A549 (cell line): ENCODE measurements at regions not wholly inside any gene's neighbourhood (a gene's known extent, or its start where the extent isn't known, plus 50 kb on each side); places are given as distances from the start of the nearest gene placed in this dataset.

ENCODE experiments used
- ATAC-seq, 2 experiments: fragments of 200-7000 bp in 1 of 2; fragments of >200 bp in 1 of 2; cut with Nextera tagmentation in 1 of 2; cut with Tn5 transposase in 1 of 2; 3 replicates each; pipeline versions ENCODE4 v1.8.0 to v1.9.1; 2018 to 2020; ENCODE audit warnings: mild to moderate bottlenecking in 1 of 2, moderate library complexity in 1 of 2
- CTCF ChIA-PET: fragments of 300-600 bp; sonication (Branson Sonifier 250); formaldehyde crosslinking; extraction: SDS; loops from one replicate; lab custom pipeline; 2021; ENCODE audit warnings: antibody characterized with exemption, inconsistent platforms; lab: Yijun Ruan, JAX
- POLR2A ChIA-PET: fragments of 350-600 bp; formaldehyde crosslinking; extraction: SDS; loops from one replicate; lab custom pipeline; 2021; ENCODE audit warnings: antibody characterized with exemption, inconsistent platforms; lab: Yijun Ruan, JAX
- DNase-seq, 2 experiments: peaks; one replicate each; pipeline versions ENCODE4 v3.0.0 to v3.0.0-alpha.2; 2011 to 2016; ENCODE audit warnings: low read depth in 1 of 2, low spot score in 1 of 2
- FAIRE-seq: peaks from 2 replicates; lab custom pipeline; 2011; peaks lifted over from hg19 to GRCh38; lab: Jason Lieb, UNC
- H3K27ac ChIP-seq, 2 experiments: fragments of >200 bp; sonication (Bioruptor Twin); formaldehyde crosslinking; 3 replicates each; pipeline ENCODE4 v1.5.1; 2016 to 2017
- H3K4me1 ChIP-seq: fragments of >200 bp; sonication (Bioruptor Twin); formaldehyde crosslinking; 3 replicates; pipeline ENCODE4 v1.6.1; 2016
- H3K4me2 ChIP-seq: fragments of >200 bp; sonication (Bioruptor Twin); formaldehyde crosslinking; 3 replicates; pipeline ENCODE4 v1.6.1; 2016
- H3K4me3 ChIP-seq: fragments of >200 bp; sonication (Bioruptor Twin); formaldehyde crosslinking; 3 replicates; pipeline ENCODE4 v1.5.1; 2016
- H3K9me3 ChIP-seq: fragments of >200 bp; sonication (Bioruptor Twin); formaldehyde crosslinking; 3 replicates; pipeline ENCODE4 v1.6.1; 2016
- CEBPB ChIP-seq, 2 experiments: fragments of >200 bp in 1 of 2; sonication (Bioruptor Twin) in 1 of 2; formaldehyde crosslinking in 1 of 2; IDR thresholded peaks; 2 replicates each; pipeline ENCODE4 v1.6.1; 2012 to 2016
- FOSL2 ChIP-seq, 2 experiments: fragments of 450-650 bp in 1 of 2; fragments of >200 bp in 1 of 2; sonication (Bioruptor Twin) in 1 of 2; formaldehyde crosslinking; IDR thresholded peaks; 2 replicates each; pipeline versions ENCODE4 v1.5.0 to v1.6.1; 2016 to 2020; ENCODE audit warnings: mild to moderate bottlenecking in 1 of 2, moderate library complexity in 1 of 2
- MAZ ChIP-seq: fragments of 150-350 bp; IDR thresholded peaks from 2 replicates; pipeline ENCODE4 v1.6.1; 2014; ENCODE audit warnings: antibody characterized with exemption, low read depth, low read length, borderline replicate concordance
- RAD21 ChIP-seq, 2 experiments: fragments of >200 bp in 1 of 2; sonication (Bioruptor Twin) in 1 of 2; formaldehyde crosslinking in 1 of 2; IDR thresholded peaks in 1 of 2; conservative IDR thresholded peaks in 1 of 2; 2 replicates in 1 of 2; 3 replicates in 1 of 2; pipeline ENCODE4 v1.6.1; 2012 to 2018; ENCODE audit warnings: inconsistent platforms in 1 of 2
- RNF2 ChIP-seq: fragments of 200-600 bp; sonication (generic); IDR thresholded peaks from 2 replicates; pipeline ENCODE4 v1.6.1; 2016; ENCODE audit warnings: low read depth, mild to moderate bottlenecking, antibody characterized with exemption, moderate library complexity, borderline replicate concordance
- ZFP36 ChIP-seq: fragments of 450-650 bp; IDR thresholded peaks from 2 replicates; pipeline ENCODE4 v1.6.1; 2014; ENCODE audit warnings: borderline replicate concordance; ENCODE audit not compliant: partially characterized antibody
- WGBS: methylation state at CpG from one replicate; pipeline ENCODE4 v1.1.6; 2017; ENCODE audit errors: missing lambda C conversion rate; 5-methylcytosine and 5-hydroxymethylcytosine counted together
- TF ChIP-seq, protein P1 (sequence below): fragments of >200 bp; sonication (Bioruptor Twin); formaldehyde crosslinking; IDR thresholded peaks from 3 replicates; pipeline ENCODE4 v1.5.1; 2016
- TF ChIP-seq, protein P2 (sequence below): IDR thresholded peaks from 2 replicates; pipeline ENCODE4 v1.6.1; 2012
- TF ChIP-seq, protein P3 (sequence below): IDR thresholded peaks from 2 replicates; pipeline ENCODE4 v1.6.1; 2012; ENCODE audit warnings: low read depth, borderline replicate concordance
- TF ChIP-seq, protein P4 (sequence below): IDR thresholded peaks from 2 replicates; pipeline ENCODE4 v1.6.1; 2012

DNA sequence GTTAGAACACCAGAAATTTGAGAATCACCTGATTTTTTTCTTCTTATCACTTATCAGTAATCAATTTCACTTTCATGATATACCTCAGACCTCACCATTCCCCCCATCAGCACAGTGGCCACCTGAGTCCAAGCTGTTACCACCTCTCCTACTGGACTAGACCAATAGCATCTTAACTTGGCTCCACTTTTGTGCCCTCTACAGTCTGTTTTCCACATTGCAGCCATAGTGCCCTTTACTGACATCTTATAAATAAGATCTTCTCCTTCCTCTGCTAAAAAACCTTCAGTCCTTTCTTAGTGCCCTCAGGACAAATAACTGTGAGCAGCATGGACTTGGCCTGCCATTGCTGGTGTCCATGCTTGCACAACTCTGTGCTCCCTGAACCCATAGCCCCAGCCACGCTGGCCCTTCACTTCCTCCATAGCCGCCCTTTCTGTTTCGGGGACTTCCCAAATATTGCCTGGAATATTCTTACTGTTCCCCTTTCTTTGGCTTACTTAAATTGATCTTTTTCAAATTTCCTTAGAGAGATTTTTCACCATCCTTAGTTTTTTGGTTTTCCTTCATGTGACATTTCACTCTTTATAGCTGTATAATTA is 380.8 kb downstream of the LMO7 start:
- Histone ChIP-seq H3K4me3 (no peak overlapping the region), H3K9me3 (no peaks in the 10 kb centered on the region), H3K27ac (no peak overlapping the region), H3K4me2 (no peak overlapping the region), H3K4me1 (peaks cover 6% of the 10 kb centered on the region)
- 88% methylated on average over 3 of the region's 3 CpGs for WGBS
- DNase-seq: peak in 1 of 2 experiments; percentile 43
- ChIA-PET CTCF (interaction anchor here (0.6 to 1.9 kb wide), 4 partner anchors 141 to 833 kb away, joined by 3 to 5 read pairs (median 4); no protein-coding TSS in a partner anchor), POLR2A (no interaction called here)
- TF ChIP-seq, protein P1, sequence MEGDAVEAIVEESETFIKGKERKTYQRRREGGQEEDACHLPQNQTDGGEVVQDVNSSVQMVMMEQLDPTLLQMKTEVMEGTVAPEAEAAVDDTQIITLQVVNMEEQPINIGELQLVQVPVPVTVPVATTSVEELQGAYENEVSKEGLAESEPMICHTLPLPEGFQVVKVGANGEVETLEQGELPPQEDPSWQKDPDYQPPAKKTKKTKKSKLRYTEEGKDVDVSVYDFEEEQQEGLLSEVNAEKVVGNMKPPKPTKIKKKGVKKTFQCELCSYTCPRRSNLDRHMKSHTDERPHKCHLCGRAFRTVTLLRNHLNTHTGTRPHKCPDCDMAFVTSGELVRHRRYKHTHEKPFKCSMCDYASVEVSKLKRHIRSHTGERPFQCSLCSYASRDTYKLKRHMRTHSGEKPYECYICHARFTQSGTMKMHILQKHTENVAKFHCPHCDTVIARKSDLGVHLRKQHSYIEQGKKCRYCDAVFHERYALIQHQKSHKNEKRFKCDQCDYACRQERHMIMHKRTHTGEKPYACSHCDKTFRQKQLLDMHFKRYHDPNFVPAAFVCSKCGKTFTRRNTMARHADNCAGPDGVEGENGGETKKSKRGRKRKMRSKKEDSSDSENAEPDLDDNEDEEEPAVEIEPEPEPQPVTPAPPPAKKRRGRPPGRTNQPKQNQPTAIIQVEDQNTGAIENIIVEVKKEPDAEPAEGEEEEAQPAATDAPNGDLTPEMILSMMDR: peak; percentile 22; the same call in 1 of the 3 replicates
- TF ChIP-seq RAD21 (conservative IDR thresholded peaks at IDR 0.05 in 1 of 2, IDR thresholded peaks at IDR 0.05 in 1 of 2): peak in 1 of 2 experiments; percentile 40; a peak in 3 of 5 replicates
- TF ChIP-seq, protein P2, sequence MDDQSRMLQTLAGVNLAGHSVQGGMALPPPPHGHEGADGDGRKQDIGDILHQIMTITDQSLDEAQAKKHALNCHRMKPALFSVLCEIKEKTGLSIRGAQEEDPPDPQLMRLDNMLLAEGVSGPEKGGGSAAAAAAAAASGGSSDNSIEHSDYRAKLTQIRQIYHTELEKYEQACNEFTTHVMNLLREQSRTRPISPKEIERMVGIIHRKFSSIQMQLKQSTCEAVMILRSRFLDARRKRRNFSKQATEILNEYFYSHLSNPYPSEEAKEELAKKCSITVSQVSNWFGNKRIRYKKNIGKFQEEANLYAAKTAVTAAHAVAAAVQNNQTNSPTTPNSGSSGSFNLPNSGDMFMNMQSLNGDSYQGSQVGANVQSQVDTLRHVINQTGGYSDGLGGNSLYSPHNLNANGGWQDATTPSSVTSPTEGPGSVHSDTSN: no peak
- no peak for TF ChIP-seq CEBPB (IDR thresholded peaks at IDR 0.05)
- no peak for TF ChIP-seq RNF2
- FAIRE-seq: no peak
- peak; percentile 76 to 79 for ATAC-seq

DNA sequence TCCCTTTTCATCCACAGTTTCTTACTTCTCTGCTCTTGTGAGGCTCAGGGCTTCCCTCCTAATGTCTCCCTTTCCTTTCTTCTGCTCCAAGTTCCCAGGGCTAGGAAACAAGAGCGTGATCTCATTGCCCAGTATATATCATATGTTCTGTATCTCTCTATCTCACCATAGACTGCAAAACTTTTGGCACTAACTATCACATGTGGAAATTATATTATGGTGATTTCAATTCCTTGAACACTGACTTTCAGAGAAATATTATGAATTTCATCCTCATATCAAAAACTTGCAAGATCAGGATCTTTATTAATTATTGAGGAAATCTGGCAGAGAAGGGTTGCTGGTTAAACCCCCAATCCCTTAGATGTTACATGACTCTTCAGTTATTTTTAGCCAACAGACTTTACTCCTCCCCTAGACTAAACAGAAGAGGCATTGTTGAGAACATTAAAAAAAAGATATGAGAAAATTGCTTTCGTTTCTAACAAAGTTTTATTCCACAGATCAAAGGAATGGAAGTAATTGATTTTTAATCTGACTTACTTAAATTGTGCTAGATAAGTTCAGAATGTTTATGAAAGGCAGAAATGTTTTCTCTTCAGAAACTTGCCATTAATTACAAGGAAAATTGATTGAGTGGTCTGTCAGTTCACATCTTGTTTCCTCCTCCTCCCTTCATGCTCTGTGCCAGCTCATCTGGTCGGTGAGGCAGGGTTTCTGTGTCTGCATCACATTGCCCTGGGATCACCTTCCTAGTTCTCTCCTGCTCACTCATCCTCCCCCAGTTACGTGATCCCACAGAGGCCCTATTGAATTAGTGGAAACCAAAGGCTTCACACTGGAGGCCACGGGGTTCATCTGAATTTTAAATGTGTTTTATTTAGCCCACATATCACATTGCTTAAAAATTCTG is 378.5 kb downstream of the LMO7 start:
- ChIA-PET CTCF (no interaction called here), POLR2A (no interaction called here)
- DNase-seq (no peak), FAIRE-seq (no peak), ATAC-seq (no peak)
- TF ChIP-seq, protein P3, sequence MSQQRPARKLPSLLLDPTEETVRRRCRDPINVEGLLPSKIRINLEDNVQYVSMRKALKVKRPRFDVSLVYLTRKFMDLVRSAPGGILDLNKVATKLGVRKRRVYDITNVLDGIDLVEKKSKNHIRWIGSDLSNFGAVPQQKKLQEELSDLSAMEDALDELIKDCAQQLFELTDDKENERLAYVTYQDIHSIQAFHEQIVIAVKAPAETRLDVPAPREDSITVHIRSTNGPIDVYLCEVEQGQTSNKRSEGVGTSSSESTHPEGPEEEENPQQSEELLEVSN: no peak
- TF ChIP-seq, protein P4, sequence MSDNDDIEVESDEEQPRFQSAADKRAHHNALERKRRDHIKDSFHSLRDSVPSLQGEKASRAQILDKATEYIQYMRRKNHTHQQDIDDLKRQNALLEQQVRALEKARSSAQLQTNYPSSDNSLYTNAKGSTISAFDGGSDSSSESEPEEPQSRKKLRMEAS: no peak
- TF ChIP-seq ZFP36: no peak
- H3K9me3 ChIP-seq: no peaks in the 10 kb centered on the region
- no peak overlapping the region for H3K27ac ChIP-seq
- H3K4me1 ChIP-seq: peaks cover 26% of the 10 kb centered on the region
- WGBS: 67% methylated on average over 5 of the region's 5 CpGs
- no peak overlapping the region for H3K4me2 ChIP-seq
- no peak overlapping the region for H3K4me3 ChIP-seq

DNA sequence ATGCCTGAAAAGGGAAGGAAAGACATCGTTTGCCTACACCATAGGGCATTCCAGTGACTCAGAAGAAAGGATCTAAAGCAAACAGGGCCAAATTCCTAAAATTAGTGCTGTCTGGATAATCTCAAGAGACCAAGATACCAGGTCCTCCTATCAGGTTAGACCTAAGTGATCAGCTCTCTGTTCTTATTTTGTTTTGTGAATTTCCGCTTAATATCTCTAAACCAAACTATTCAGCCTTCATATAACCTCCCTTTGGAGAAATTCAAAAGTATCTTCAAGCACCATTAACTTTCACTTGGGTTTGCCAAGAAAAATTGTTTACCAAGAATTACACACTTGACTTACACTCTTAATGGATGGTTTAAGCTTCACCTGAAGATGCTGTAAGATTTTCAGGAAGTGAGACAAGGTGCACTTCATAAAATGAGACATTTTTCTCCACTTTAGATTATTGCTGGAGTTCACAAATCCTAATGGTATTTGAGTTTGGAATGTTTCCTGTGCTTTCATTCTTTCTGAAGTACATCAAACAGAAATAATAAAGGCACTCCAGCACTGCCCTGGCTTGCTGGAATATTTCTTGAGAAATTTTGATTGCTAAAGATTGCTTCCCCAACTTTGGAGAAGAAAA is 376.1 kb downstream of the LMO7 start:
- no peaks in the 10 kb centered on the region for H3K9me3 ChIP-seq
- H3K4me2 ChIP-seq: peak overlapping the region; percentile 49
- CTCF ChIA-PET: no interaction called here
- 51% methylated on average over 2 of the region's 2 CpGs for WGBS
- peak in 1 of 2 experiments; percentile 38 for DNase-seq
- ATAC-seq: peak in 1 of 2 experiments; percentile 69; a peak in 3 of 6 replicates
- H3K4me1 ChIP-seq: peaks cover 37% of the 10 kb centered on the region
- TF ChIP-seq RAD21 (conservative IDR thresholded peaks at IDR 0.05 in 1 of 2, IDR thresholded peaks at IDR 0.05 in 1 of 2) (no peak), MAZ (no peak), FOSL2 (IDR thresholded peaks at IDR 0.05) (no peak), FOSL2 (CRISPR knock-in tag; IDR thresholded peaks at IDR 0.05) (peak; percentile 31)
- H3K27ac ChIP-seq: peak overlapping the region; percentile 15 to 57; a peak in 3 of 6 replicates
- POLR2A ChIA-PET: no interaction called here
- no peak for FAIRE-seq
- no peak overlapping the region for H3K4me3 ChIP-seq
